Vagina (tissue), 2 donors: ENCODE measurements at regions not wholly inside any gene's neighbourhood (a gene's known extent, or its start where the extent isn't known, plus 50 kb on each side); places are given as distances from the start of the nearest gene placed in this dataset.
"Not testable (repeated sequence)": the region's sequence is repeated elsewhere in the genome, so short reads cannot be mapped to it uniquely, and the experiment has no call there.

Experiments used
- CTCF ChIP-seq, 3 experiments: fragments of 450-650 bp in 2 of 3; fragments of 200-600 bp in 1 of 3; sonication (generic) in 1 of 3; IDR thresholded peaks; one replicate each; pipeline ENCODE4 v1.5.1; 2017 to 2019; ENCODE audit warnings: antibody characterized with exemption in 3 of 3, mild to moderate bottlenecking in 2 of 3, moderate library complexity in 2 of 3
- POLR2A ChIP-seq, 2 donors: fragments of 450-650 bp; IDR thresholded peaks; one replicate each; pipeline ENCODE4 v1.6.1; 2017; ENCODE audit warnings: antibody characterized with exemption in 2 of 2, mild to moderate bottlenecking in 2 of 2, moderate library complexity in 2 of 2
- POLR2AphosphoS5 ChIP-seq, 2 donors: sonication (generic); formaldehyde crosslinking; IDR thresholded peaks; one replicate each; pipeline ENCODE4 v1.9.0; 2017; ENCODE audit warnings: antibody characterized with exemption in 2 of 2, mild to moderate bottlenecking in 2 of 2, low read depth in 1 of 2; ENCODE audit not compliant: insufficient read depth in 1 of 2

DNA sequence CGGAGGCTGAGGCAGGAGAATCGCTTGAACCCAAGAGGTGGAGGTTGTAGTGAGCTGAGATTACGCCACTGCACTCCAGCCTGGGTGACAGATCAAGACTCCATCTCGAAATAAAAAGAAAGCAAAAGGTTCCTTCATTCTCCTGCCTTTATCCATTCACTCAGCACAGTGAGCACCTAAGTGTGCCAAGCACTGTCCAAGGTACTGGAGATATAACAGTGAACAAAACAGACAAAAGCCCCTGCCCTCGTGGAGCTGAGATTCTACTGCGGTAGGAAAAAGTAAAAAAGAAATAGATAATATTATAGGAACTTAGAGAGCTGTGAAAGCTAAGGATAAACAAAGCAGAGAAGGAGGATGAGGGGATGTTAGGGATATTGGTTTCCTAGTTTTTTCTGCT is 235.5 kb downstream of the NPIPA7 start:
- TF ChIP-seq CTCF (IDR thresholded peaks at IDR 0.05); POLR2A (IDR thresholded peaks at IDR 0.05); POLR2AphosphoS5 (IDR thresholded peaks at IDR 0.05; ENCODE audit: insufficient read depth in 1 of 2, low read depth in 1 of 2): not testable (repeated sequence)
